GM12878 (cell line): ENCODE measurements at regions not wholly inside any gene's neighbourhood (a gene's known extent, or its start where the extent isn't known, plus 50 kb on each side); places are given as distances from the start of the nearest gene placed in this dataset.

Experiments
- CEBPB ChIP-seq, 2 experiments: fragments of 150-350 bp in 1 of 2; IDR thresholded peaks; 2 replicates each; pipeline ENCODE4 v1.6.1; 2012 to 2014; ENCODE audit warnings: low read depth in 2 of 2, low read length in 2 of 2, borderline replicate concordance in 1 of 2, inconsistent platforms in 1 of 2
- CREM ChIP-seq: IDR thresholded peaks from 2 replicates; pipeline ENCODE4 v1.6.1; 2014; ENCODE audit warnings: antibody characterized with exemption, low read depth
- CTCF ChIP-seq, 3 experiments: IDR thresholded peaks in 2 of 3; conservative IDR thresholded peaks in 1 of 3; 2 replicates each; pipeline ENCODE4 v1.5.1; 2011; ENCODE audit warnings: low read depth in 3 of 3, low read length in 3 of 3, mild to moderate bottlenecking in 3 of 3, control low read depth in 2 of 3, moderate library complexity in 2 of 3, inconsistent platforms in 1 of 3, mixed read lengths in 1 of 3; ENCODE audit not compliant: control insufficient read depth in 2 of 3, insufficient read depth in 1 of 3; ENCODE audit errors: extremely low read depth in 1 of 3
- HDAC6 ChIP-seq: fragments of 200-600 bp; sonication (generic); IDR thresholded peaks from one replicate; pipeline ENCODE4 v1.8.0; 2017; ENCODE audit warnings: antibody characterized with exemption; ENCODE audit not compliant: unreplicated experiment
- IKZF1 ChIP-seq: fragments of 450-650 bp; conservative IDR thresholded peaks from 2 replicates; pipeline ENCODE4 v1.6.1; 2017; ENCODE audit warnings: antibody characterized with exemption, mild to moderate bottlenecking
- RAD21 ChIP-seq: IDR thresholded peaks from 2 replicates; pipeline ENCODE4 v1.6.1; 2011; ENCODE audit warnings: mild to moderate bottlenecking, low read depth, low read length, moderate library complexity; ENCODE audit not compliant: insufficient read depth
- RELA ChIP-seq: fragments of 450-650 bp; IDR thresholded peaks from 2 replicates; pipeline ENCODE4 v1.8.0; 2014; ENCODE audit warnings: borderline replicate concordance; ENCODE audit not compliant: partially characterized antibody
- REST ChIP-seq: IDR thresholded peaks from 2 replicates; pipeline ENCODE4 v1.6.1; 2012; ENCODE audit warnings: mild to moderate bottlenecking, low read depth, low read length
- SPI1 ChIP-seq: IDR thresholded peaks from 2 replicates; pipeline ENCODE4 v1.6.1; 2011; ENCODE audit warnings: low read depth, mild to moderate bottlenecking, low read length, moderate library complexity, borderline replicate concordance; ENCODE audit not compliant: insufficient read depth
- TAF1 ChIP-seq: IDR thresholded peaks from 2 replicates; pipeline ENCODE4 v1.6.1; 2011; ENCODE audit warnings: mild to moderate bottlenecking, low read depth, low read length, borderline replicate concordance

- TF ChIP-seq CEBPB (IDR thresholded peaks at IDR 0.05; ENCODE audit: borderline replicate concordance in 1 of 2, low read depth in 2 of 2, low read length in 2 of 2) (no peak), CTCF (IDR thresholded peaks at IDR 0.05 in 2 of 3, conservative IDR thresholded peaks at IDR 0.05 in 1 of 3; ENCODE audit: control insufficient read depth in 2 of 3, extremely low read depth in 1 of 3, insufficient read depth in 1 of 3, low read depth in 3 of 3, low read length in 3 of 3) (no peak), HDAC6 (no peak), RELA (no peak), TAF1 (no peak), SPI1 (no peak), IKZF1 (no peak), REST (no peak), CREM (no peak), RAD21 (no peak)
These were observed 267.0 kb downstream of the CETN3 start for GRCh38 chr5:90142541-90142940.
